Activated CD4-positive, alpha-beta T cell treated with anti-CD3 and anti-CD28 coated beads, Interleukin-2, amount 10 ng/mL, durations not matched to agents 24 days and 14 days (primary cell): ENCODE measurements at regions not wholly inside any gene's neighbourhood (a gene's known extent, or its start where the extent isn't known, plus 50 kb on each side); places are given as distances from the start of the nearest gene placed in this dataset.

Experiments
- DNase-seq: peaks from one replicate; pipeline ENCODE4 v3.0.0; 2022
- H3K27ac Mint-ChIP-seq: one replicate; pipeline ENCODE4 v1.8.0; 2022; ENCODE audit warnings: mild to moderate bottlenecking, mixed read lengths
- H3K27me3 Mint-ChIP-seq: one replicate; pipeline ENCODE4 v1.8.0; 2022; ENCODE audit warnings: mixed read lengths
- H3K36me3 Mint-ChIP-seq: one replicate; pipeline ENCODE4 v1.8.0; 2022; ENCODE audit warnings: low read depth, mild to moderate bottlenecking, mixed read lengths
- H3K4me1 Mint-ChIP-seq: one replicate; pipeline ENCODE4 v1.8.0; 2021; ENCODE audit warnings: mixed read lengths
- H3K4me3 Mint-ChIP-seq: one replicate; pipeline ENCODE4 v1.8.0; 2022; ENCODE audit warnings: mild to moderate bottlenecking, moderate library complexity, mixed read lengths
- H3K9me3 Mint-ChIP-seq: one replicate; pipeline ENCODE4 v1.8.0; 2021; ENCODE audit warnings: mixed read lengths
- intact Hi-C: fragments of 100-400 bp; cut with micrococcal nuclease; formaldehyde crosslinking; loops from one replicate; pipeline ENCODE4 v1.15.1; 2023

DNA sequence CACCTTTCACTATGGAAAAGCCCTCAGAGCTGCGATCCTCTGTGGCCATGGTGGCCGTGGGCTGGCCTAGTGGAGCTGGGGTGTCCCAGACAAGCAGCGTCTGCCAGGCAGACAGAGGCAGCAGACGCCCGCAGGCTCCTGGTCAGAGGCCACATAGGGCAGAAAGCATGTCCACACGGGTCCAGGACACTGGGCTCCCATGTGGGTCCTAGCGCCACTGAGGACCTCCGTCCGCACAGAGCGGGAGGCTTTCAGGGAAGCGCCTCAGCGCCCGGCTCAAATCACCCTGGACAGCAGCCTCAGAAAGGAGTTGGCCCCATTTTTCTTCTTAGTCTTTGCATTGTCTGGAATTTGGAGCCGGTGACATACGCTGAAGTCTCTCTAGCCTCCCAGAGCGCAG, 389.7 kb downstream of the BRD1 start:
- Mint-ChIP-seq H3K27me3 (no peaks in the 10 kb centered on the region), H3K36me3 (no peaks in the 10 kb centered on the region), H3K4me3 (no peak overlapping the region), H3K4me1 (no peaks in the 10 kb centered on the region), H3K27ac (no peak overlapping the region), H3K9me3 (no peaks in the 10 kb centered on the region)
- DNase-seq, result no peak
- intact Hi-C loops, result no loop called here

DNA sequence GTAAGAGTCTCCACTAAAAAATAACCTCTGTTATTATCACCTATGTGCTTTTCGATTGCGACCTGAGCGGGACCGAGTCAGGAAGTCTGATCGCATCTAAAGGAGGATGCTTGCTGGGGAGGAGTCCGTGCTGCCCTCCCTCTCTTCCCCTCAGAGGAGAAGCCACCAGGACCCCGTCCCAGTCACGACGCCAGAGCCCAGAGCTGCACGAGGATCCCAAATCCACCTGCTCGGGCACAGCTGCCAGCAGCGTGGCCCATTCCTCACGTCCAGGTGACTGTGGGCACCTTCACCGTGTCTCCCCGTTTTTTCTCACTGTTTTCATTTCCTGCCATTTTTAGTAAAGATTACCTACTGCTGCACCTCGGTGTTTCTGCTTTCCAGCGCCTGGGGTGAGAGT, 390.3 kb downstream of the BRD1 start:
- H3K4me3 Mint-ChIP-seq, result no peak overlapping the region
- H3K36me3 Mint-ChIP-seq, result no peaks in the 10 kb centered on the region
- H3K4me1 Mint-ChIP-seq, result no peaks in the 10 kb centered on the region
- no peak overlapping the region for H3K27ac Mint-ChIP-seq
- no peaks in the 10 kb centered on the region for H3K9me3 Mint-ChIP-seq
- intact Hi-C loops, result no loop called here
- no peaks in the 10 kb centered on the region for H3K27me3 Mint-ChIP-seq
- no peak for DNase-seq

DNA sequence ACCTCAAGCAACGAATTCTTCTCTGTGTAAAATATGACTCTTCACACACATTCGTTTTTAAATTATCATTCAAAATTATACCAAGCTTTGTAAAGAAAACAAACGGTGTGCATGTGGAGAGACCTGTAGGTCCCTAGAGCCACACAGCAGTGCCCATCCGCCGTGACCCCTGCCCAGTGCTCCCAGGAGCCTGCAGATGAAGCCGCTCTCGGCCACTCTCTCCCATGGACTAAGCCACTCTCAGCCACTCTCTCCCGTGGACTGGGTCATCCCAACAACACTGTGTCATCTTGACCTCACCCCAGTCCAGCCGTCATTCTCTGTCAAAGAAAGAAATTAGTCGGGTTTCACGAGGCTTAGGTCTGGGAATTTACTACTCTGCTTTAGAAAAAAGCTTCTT, 391.6 kb downstream of the BRD1 start:
- no peak overlapping the region for H3K27ac Mint-ChIP-seq
- H3K27me3 Mint-ChIP-seq, result no peaks in the 10 kb centered on the region
- no peaks in the 10 kb centered on the region for H3K36me3 Mint-ChIP-seq
- no peaks in the 10 kb centered on the region for H3K9me3 Mint-ChIP-seq
- intact Hi-C loops, result no loop called here
- H3K4me3 Mint-ChIP-seq, result no peak overlapping the region
- no peak for DNase-seq
- no peaks in the 10 kb centered on the region for H3K4me1 Mint-ChIP-seq

DNA sequence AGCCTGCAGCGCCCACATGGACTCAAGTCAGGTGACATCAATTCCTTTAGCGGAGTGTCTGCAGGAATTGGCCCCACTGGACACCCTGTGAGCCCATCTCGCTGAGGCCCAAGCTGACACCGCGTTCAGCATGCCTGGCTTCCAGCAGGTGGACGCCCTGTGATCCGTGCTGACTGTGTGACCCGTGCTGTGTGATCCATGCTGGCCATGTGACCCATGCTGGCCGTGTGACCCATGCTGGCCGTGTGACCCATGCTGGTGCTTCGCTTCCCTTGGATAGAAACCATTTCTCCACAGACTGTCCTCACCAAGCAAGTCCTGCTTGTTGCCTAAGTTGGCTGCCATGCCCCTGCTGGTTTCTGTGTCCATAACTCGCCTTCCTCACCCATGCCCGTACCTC, 392.1 kb downstream of the BRD1 start:
- Mint-ChIP-seq H3K4me3 (no peak overlapping the region), H3K9me3 (no peaks in the 10 kb centered on the region), H3K27ac (no peak overlapping the region), H3K36me3 (no peaks in the 10 kb centered on the region), H3K27me3 (no peaks in the 10 kb centered on the region), H3K4me1 (no peaks in the 10 kb centered on the region)
- no peak for DNase-seq
- intact Hi-C loops, result no loop called here

DNA sequence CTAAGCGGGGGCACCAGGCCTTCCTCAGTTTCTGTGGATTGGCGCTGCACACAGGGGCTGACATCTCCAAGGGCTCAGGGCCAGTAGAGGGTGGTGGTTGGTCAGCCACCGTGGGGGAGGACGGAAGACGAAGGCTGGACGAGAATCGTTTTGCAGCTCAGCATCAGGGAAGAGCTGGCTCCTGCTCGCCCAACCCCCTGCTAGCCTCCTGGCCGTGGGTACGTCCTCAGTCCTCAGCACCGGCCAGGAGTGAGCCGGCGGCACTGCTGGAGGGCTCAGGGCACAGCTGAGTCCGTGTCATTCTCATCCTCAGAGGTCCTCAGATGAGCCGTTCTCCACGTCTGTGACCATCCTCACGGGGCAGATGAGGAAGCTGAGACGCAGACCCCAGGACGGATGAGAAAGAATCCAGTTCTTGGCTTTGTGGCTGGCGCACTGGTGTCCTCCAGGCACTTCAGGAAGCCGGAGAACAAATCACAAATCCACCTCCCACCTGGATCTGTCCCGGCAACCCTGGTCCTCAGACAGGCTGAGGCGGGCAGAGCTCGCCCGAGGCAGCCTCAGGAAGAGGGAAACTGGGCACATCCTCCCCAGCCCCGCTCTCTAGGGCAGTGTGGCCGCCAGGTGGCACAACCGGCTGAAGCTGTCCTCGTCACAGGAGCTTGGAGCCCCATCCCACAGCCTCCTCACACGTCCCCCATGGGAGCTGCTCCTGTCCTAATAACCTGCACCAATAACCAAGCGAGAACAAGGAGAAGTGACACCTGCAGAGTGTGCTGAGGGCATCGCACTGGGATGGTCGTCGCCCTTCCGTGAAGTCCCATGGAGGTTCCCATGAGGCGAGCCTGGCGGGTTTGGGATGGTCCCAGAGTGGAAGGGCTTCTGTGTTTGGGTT, 393.7 kb downstream of the BRD1 start:
- intact Hi-C loops, result no loop called here
- H3K36me3 Mint-ChIP-seq, result no peaks in the 10 kb centered on the region
- H3K4me1 Mint-ChIP-seq, result no peaks in the 10 kb centered on the region
- no peaks in the 10 kb centered on the region for H3K27me3 Mint-ChIP-seq
- no peak for DNase-seq
- H3K27ac Mint-ChIP-seq, result no peak overlapping the region
- H3K4me3 Mint-ChIP-seq, result no peak overlapping the region
- H3K9me3 Mint-ChIP-seq, result no peaks in the 10 kb centered on the region

DNA sequence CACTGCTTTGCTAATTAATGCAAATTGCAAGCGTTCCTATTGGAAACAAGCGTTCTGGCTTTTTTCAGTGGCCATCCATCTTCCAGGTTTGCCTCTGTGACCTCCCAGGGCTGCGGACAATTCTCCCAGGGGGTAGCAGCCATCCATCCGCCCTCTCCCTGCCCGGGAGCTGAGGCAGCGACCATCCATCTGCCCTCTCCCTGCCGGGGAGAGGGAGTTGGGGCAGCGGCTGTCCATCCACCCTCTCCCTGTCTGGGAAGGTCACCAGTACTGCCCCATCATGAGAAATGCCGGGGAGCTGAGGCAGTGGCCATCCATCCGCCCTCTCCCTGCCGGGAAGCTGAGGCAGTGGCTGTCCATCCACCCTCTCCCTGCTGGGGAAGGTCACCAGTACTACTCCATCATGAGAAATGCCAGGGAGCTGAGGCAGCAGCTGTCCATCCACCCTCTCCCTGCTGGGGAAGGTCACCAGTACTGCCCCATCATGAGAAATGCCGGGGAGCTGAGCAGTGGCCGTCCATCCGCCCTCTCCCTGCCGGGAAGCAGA, 394.7 kb downstream of the BRD1 start:
- H3K27me3 Mint-ChIP-seq, result no peaks in the 10 kb centered on the region
- DNase-seq, result no peak

DNA sequence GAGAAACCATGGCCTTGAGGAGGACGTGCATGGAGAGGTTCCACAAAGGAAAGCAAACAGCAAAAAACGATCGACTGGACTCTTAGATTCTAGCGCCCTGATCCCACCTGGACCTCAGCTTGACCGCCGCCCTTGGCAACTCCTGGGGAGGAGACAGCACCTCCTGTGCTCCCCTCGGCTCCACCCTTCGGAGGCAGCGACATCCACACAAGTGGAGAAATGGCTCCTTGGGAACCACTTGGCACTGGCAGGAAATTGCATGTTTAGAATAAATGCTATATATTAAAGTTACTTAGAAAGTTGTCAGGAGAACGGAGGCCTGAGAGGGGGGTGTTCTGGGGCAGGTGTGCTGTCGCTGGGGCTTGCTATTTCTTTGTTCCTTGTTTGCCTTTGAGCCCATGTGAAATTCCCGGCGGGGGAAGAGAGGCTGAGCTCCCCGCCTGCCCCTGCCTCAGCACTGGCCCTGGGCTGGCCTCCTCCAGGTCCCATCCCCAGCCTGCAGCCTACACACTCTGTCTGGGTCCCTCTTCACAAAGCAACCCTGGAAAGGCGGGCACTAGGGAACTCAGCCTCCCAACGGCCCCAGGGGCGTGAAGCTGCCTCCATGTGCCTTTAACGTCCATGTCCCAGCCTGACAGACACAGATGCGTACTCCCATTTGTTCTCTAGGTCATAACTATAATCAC, 395.3 kb downstream of the BRD1 start:
- H3K27ac Mint-ChIP-seq, result no peak overlapping the region
- H3K4me1 Mint-ChIP-seq, result no peaks in the 10 kb centered on the region
- no peak for DNase-seq
- H3K27me3 Mint-ChIP-seq, result no peaks in the 10 kb centered on the region
- H3K36me3 Mint-ChIP-seq, result no peaks in the 10 kb centered on the region
- intact Hi-C loops, result no loop called here
- H3K4me3 Mint-ChIP-seq, result no peak overlapping the region
- H3K9me3 Mint-ChIP-seq, result no peaks in the 10 kb centered on the region

More for the DNA sequence above, 394.7 kb downstream of the BRD1 start:
- Mint-ChIP-seq H3K27ac (no peak overlapping the region), H3K36me3 (no peaks in the 10 kb centered on the region), H3K4me3 (no peak overlapping the region), H3K4me1 (no peaks in the 10 kb centered on the region), H3K9me3 (no peaks in the 10 kb centered on the region)
- intact Hi-C loops, result no loop called here

DNA sequence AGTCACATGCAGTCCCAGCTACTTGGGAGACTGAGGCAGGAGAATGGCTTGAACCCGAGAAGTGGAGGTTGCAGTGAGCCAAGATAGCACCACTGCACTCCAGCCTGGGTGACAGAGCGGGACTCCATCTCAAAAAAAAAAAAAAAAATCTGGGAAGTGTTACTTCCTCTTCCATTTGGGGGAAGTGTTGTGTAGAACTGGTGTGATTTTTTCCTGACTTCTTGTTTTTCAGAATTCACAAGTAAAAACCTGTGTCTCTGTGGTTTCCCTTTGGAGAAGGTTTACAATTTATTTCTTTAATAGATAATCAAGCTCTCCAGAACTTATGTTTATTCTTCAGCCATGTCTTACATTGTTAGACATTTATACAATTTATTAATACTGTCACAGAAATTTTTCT, 396.1 kb downstream of the BRD1 start:
- intact Hi-C loops, result no loop called here
- H3K27me3 Mint-ChIP-seq, result no peaks in the 10 kb centered on the region
- DNase-seq, result no peak
- no peaks in the 10 kb centered on the region for H3K4me1 Mint-ChIP-seq
- no peaks in the 10 kb centered on the region for H3K36me3 Mint-ChIP-seq
- no peak overlapping the region for H3K27ac Mint-ChIP-seq
- H3K4me3 Mint-ChIP-seq, result no peak overlapping the region
- H3K9me3 Mint-ChIP-seq, result no peaks in the 10 kb centered on the region

DNA sequence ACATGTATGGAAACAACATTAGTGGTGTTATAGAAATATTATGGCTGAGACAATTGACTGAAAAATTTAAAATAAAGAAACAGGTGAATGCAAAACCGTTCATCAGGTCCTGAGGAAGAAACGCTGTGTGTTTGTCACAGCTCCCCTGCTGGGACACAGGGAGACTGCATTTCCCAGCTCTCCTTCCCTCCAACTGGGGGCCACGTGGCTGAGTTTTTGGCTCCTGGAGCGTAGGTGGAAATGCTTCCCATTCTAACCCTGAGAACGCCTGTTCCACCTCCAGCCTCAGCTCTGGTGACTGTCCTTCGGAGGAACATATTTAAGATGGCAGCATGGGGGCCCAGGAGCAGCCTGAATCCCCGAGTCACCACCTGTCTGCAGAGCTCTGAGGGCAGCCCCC, 398.6 kb downstream of the BRD1 start:
- H3K4me3 Mint-ChIP-seq, result no peak overlapping the region
- intact Hi-C loops, result no loop called here
- H3K27ac Mint-ChIP-seq, result no peak overlapping the region
- H3K9me3 Mint-ChIP-seq, result no peaks in the 10 kb centered on the region
- H3K4me1 Mint-ChIP-seq, result no peaks in the 10 kb centered on the region
- no peak for DNase-seq
- H3K36me3 Mint-ChIP-seq, result no peaks in the 10 kb centered on the region
- no peaks in the 10 kb centered on the region for H3K27me3 Mint-ChIP-seq

DNA sequence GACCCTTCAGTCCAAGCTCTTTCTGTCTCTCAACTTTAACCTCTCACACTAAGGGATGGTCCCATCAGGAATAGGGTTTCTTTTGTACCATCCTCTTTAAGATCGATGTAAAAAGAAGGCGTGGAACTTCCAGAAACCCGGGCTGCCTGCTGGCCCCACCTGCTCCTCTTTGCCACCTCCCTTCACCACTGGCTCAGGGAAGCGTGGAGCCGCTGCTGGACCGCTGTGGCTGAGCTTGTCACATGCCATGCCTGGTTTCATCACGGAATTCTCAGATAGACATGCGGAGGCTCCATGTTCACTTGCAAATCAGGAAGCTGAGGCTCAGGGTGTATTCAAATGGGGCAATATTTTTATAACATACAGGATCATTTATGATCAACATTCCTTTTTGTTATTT, 399.7 kb downstream of the BRD1 start:
- Mint-ChIP-seq H3K27me3 (no peaks in the 10 kb centered on the region), H3K27ac (no peak overlapping the region)

DNA sequence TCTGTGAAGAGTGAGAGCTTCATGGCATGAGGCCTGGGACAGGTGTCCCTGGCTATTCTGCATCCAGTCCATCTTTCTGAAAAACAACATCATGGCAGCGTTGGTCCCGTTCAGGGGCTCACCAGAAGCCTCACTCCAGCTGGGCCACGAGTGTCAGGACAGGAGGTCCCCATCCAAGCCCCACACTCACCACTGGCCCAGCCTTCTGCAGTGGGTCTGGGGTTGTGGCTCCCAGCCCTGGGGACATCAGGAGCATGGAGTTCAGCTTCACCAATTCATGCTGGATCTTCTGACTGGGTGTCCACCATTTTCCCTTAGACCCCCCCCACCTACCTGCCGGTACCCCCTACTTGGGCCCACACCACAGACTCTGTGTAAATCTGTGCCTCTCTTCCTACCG, 400.3 kb downstream of the BRD1 start:
- Mint-ChIP-seq H3K4me3 (no peak overlapping the region), H3K27me3 (no peaks in the 10 kb centered on the region), H3K4me1 (no peaks in the 10 kb centered on the region), H3K36me3 (no peaks in the 10 kb centered on the region), H3K9me3 (no peaks in the 10 kb centered on the region), H3K27ac (no peak overlapping the region)
- intact Hi-C loops, result no loop called here
- no peak for DNase-seq

More for the DNA sequence above, 399.7 kb downstream of the BRD1 start:
- intact Hi-C loops, result no loop called here
- no peak overlapping the region for H3K4me3 Mint-ChIP-seq
- no peak for DNase-seq
- H3K36me3 Mint-ChIP-seq, result no peaks in the 10 kb centered on the region
- H3K4me1 Mint-ChIP-seq, result no peaks in the 10 kb centered on the region
- H3K9me3 Mint-ChIP-seq, result no peaks in the 10 kb centered on the region

DNA sequence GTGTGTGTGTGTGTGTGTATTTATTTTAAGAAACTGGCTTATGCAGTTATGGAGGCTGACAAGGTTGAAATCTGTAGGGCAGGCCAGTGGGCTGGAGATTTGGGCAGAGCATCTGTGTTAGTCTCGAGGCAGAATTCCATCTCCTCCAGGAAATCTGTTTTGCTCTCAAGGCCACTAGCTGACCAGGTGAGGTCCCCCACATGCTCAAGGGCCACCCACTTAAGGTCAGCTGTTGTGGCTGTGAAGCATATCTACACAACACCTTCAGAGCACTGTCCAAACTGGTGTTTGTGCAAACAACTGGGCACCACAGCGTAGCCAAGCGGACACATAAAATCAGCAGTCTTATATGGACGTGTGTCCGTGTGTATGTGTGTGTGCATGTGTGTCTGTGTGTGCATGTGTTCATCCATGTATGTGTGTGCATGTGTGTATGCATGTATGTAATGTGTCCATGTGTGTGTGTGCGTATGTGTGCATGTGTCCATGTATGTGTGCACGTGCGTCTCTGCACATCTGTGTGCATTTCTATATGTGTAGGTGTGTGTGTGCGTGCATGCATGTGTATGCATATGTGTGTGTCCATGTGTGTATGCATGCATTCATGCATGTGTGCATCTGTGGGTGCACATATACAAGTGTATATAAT, 400.9 kb downstream of the BRD1 start:
- Mint-ChIP-seq H3K36me3 (no peaks in the 10 kb centered on the region), H3K9me3 (no peaks in the 10 kb centered on the region), H3K4me1 (no peaks in the 10 kb centered on the region), H3K4me3 (no peak overlapping the region), H3K27ac (peak overlapping the region; percentile 10), H3K27me3 (no peaks in the 10 kb centered on the region)
- no peak for DNase-seq
- intact Hi-C loops, result no loop called here

DNA sequence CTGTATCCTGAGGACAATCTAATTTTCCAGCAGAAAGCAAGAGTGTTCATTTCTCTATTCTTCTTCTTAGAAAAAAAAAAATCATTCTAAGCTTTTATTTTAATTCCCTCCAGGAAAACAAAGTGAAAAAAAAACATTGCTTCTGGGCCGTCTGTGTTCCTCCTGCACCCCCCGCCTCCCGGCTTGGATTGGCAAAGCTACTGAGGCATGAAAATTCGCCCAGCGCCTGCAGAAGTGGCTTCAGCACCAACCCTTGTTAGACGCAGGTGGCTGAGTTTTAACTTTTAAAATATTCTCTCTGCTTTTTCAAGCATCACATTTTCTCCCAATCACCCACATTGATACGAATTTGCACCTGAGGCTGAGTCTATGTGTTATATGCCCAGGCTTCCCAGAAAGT, 401.6 kb downstream of the BRD1 start:
- Mint-ChIP-seq H3K27ac (no peak overlapping the region), H3K4me1 (no peaks in the 10 kb centered on the region), H3K9me3 (no peaks in the 10 kb centered on the region), H3K4me3 (no peak overlapping the region), H3K36me3 (no peaks in the 10 kb centered on the region), H3K27me3 (no peaks in the 10 kb centered on the region)
- intact Hi-C loops, result no loop called here
- no peak for DNase-seq

DNA sequence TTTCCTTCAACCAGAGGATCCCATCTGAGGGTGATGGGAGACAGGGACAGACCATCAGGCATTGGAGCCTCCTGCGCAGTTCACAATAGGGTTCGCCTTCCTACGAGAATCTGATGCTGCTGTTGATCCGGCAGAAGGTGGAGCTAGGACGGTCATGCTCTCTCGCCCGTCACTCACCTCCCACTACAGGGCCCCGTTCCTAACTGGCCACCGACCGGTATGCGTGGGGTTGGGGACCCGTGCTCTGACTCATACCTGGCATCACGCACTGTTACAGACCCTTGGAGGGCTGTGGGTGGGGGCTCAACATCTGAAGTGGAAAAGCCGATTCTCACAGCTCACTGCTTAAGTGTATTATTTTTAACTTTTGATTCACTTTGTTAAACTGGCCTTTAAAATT, 402.3 kb downstream of the BRD1 start:
- no peak overlapping the region for H3K4me3 Mint-ChIP-seq
- no peak overlapping the region for H3K27ac Mint-ChIP-seq
- H3K4me1 Mint-ChIP-seq, result no peaks in the 10 kb centered on the region
- DNase-seq, result no peak
- intact Hi-C loops, result no loop called here
- no peaks in the 10 kb centered on the region for H3K27me3 Mint-ChIP-seq
- H3K9me3 Mint-ChIP-seq, result no peaks in the 10 kb centered on the region
- H3K36me3 Mint-ChIP-seq, result no peaks in the 10 kb centered on the region
